ENCODE measurements at regions not wholly inside any gene's neighbourhood (a gene's known extent, or its start where the extent isn't known, plus 50 kb on each side); places are given as distances from the start of the nearest gene placed in this dataset.

GRCh38 chr7:95684037-95684436 is 87.7 kb upstream of the PDK4 start:
- TF ChIP-seq POLR2AphosphoS5 (IDR thresholded peaks at IDR 0.05; ENCODE audit: low read depth, low read length): no peak
- TF ChIP-seq POLR2A (IDR thresholded peaks at IDR 0.05; ENCODE audit: low read depth, low read length): no peak
- TF ChIP-seq PAX5 (IDR thresholded peaks at IDR 0.05; ENCODE audit: insufficient read depth, low read length, severe bottlenecking): no peak
- no peak for TF ChIP-seq SPI1 (IDR thresholded peaks at IDR 0.05; ENCODE audit: low read depth, low read length)
